ENCODE measurements at regions not wholly inside any gene's neighbourhood (a gene's known extent, or its start where the extent isn't known, plus 50 kb on each side); places are given as distances from the start of the nearest gene placed in this dataset.
"Not testable (repeated sequence)": the region's sequence is repeated elsewhere in the genome, so short reads cannot be mapped to it uniquely, and the experiment has no call there.

DNA sequence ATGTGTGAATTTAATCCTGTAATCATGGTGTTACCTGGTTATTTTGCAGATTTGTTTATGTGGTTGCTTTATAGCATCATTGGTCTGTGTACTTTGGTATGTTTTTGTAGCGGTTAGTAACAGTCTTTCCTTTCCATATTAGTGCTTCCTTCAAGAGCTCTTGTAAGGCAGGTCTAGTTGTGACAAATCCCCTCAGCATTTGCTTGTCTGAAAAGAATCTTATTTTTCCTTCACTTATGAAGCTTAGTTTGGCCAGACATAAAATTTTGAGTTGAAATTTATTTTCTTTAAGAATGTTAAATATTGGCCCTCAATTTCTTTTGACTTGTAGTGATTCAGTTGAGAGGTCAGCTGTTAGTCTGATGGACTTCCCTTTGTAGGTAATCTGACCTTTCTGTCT is 1096.1 kb upstream of the SLIT2 start:
- intact Hi-C loops (cut with DNase I; ENCODE audit: low total_unique reads) = no loop called here
- Histone ChIP-seq H3K4me3 (no peak overlapping the region), H3K36me3 (no peaks in the 10 kb centered on the region), H3K4me1 (no peaks in the 10 kb centered on the region), H3K27ac (no peak overlapping the region), H3K9me3 (peaks cover 5 to 46% (median 34%) of the 10 kb centered on the region in 8 donors), H3K27me3 (replicated peaks in 1 of 7) (no peaks in the 10 kb centered on the region)
- 88 to 97% (median 94%) methylated on average over 1 of the region's 1 CpG for WGBS, 5 donors
- no peak for DNase-seq
- TF ChIP-seq, protein P1, sequence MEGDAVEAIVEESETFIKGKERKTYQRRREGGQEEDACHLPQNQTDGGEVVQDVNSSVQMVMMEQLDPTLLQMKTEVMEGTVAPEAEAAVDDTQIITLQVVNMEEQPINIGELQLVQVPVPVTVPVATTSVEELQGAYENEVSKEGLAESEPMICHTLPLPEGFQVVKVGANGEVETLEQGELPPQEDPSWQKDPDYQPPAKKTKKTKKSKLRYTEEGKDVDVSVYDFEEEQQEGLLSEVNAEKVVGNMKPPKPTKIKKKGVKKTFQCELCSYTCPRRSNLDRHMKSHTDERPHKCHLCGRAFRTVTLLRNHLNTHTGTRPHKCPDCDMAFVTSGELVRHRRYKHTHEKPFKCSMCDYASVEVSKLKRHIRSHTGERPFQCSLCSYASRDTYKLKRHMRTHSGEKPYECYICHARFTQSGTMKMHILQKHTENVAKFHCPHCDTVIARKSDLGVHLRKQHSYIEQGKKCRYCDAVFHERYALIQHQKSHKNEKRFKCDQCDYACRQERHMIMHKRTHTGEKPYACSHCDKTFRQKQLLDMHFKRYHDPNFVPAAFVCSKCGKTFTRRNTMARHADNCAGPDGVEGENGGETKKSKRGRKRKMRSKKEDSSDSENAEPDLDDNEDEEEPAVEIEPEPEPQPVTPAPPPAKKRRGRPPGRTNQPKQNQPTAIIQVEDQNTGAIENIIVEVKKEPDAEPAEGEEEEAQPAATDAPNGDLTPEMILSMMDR (IDR thresholded peaks at IDR 0.05 in 8 of 11, conservative IDR thresholded peaks at IDR 0.05 in 3 of 11) = no peak
- no peak for TF ChIP-seq POLR2AphosphoS5 (IDR thresholded peaks at IDR 0.05)

DNA sequence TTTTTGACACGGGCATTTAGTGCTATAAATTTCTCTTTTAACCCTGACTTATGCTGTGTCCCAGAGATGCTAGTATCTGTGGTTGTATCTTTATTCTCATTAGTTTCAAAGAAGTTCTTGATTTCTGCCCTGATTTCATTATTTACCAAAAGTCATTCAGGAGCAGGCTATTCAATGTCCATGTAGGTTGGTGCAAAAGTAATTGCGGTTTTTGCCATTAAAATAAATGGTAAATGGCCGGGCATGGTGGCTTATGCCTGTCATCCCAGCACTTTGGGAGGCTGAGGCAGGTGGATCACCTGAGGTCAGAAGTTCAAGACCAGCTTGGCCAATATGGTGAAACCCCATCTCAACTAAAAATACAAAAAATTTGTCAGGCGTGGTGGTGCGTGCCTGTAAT is 1097.4 kb upstream of the SLIT2 start:
- H3K4me3 ChIP-seq; H3K27me3 ChIP-seq (replicated peaks in 1 of 7); intact Hi-C loops (cut with DNase I; ENCODE audit: low total_unique reads); DNase-seq; H3K4me1 ChIP-seq; H3K36me3 ChIP-seq; H3K27ac ChIP-seq: not testable (repeated sequence)
- WGBS, 5 donors = 88 to 96% (median 93%) methylated on average over 5 of the region's 5 CpGs
- H3K9me3 ChIP-seq = peaks cover 5 to 46% (median 34%) of the 10 kb centered on the region in 8 donors

DNA sequence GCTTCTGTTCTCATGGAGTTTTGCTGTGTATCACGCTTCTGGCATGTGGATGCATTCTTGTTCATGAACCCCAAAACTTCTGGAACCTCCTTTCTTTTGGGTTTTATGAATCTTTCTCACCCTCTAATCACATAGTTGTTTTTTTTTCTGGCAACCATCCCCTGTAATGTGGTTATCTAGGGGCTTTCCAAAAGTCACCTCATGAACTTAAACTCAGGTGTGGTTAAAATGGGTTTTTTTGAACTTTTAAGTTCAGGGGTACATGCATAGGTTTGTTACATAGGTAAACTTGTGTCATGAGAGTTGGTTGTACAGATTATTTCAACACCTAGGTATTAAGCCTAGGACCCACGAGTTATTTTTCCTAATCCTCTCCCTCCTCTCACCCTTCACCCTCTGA is 1099.4 kb upstream of the SLIT2 start:
- 65 to 79% (median 69%) methylated on average over 2 of the region's 2 CpGs for WGBS, 5 donors
- intact Hi-C loops (cut with DNase I; ENCODE audit: low total_unique reads) = no loop called here
- H3K36me3 ChIP-seq = no peaks in the 10 kb centered on the region
- no peaks in the 10 kb centered on the region for H3K27me3 ChIP-seq (replicated peaks in 1 of 7)
- no peak overlapping the region for H3K4me3 ChIP-seq
- TF ChIP-seq POLR2AphosphoS5 (IDR thresholded peaks at IDR 0.05) = no peak
- TF ChIP-seq, protein P1 (IDR thresholded peaks at IDR 0.05 in 8 of 11, conservative IDR thresholded peaks at IDR 0.05 in 3 of 11) = no peak
- TF ChIP-seq POLR2A (IDR thresholded peaks at IDR 0.05) = no peak
- peaks cover 5 to 46% (median 34%) of the 10 kb centered on the region in 8 donors for H3K9me3 ChIP-seq
- no peaks in the 10 kb centered on the region for H3K4me1 ChIP-seq
- DNase-seq = no peak
- no peak overlapping the region for H3K27ac ChIP-seq

- no peaks in the 10 kb centered on the region for H3K36me3 ChIP-seq
- no peaks in the 10 kb centered on the region for H3K27me3 ChIP-seq (replicated peaks in 1 of 7)
- no peak overlapping the region for H3K4me3 ChIP-seq
- WGBS, 5 donors = 71 to 94% (median 79%) methylated on average over 1 of the region's 1 CpG
- intact Hi-C loops (cut with DNase I; ENCODE audit: low total_unique reads) = no loop called here
- no peaks in the 10 kb centered on the region for H3K4me1 ChIP-seq
- DNase-seq = no peak
- H3K9me3 ChIP-seq = peaks cover 5 to 42% (median 31%) of the 10 kb centered on the region in 8 donors
- TF ChIP-seq POLR2A (IDR thresholded peaks at IDR 0.05) (no peak), POLR2AphosphoS5 (IDR thresholded peaks at IDR 0.05) (no peak)
- TF ChIP-seq, protein P1 (IDR thresholded peaks at IDR 0.05 in 8 of 11, conservative IDR thresholded peaks at IDR 0.05 in 3 of 11) = no peak
- no peak overlapping the region for H3K27ac ChIP-seq
Observed at GRCh38 chr4:19151684-19152083, 1100.0 kb upstream of the SLIT2 start.

GRCh38 chr4:19146038-19146437 is 1105.7 kb upstream of the SLIT2 start:
- Histone ChIP-seq H3K4me1 (no peaks in the 10 kb centered on the region), H3K36me3 (no peaks in the 10 kb centered on the region), H3K4me3 (no peak overlapping the region), H3K27me3 (replicated peaks in 1 of 7) (no peaks in the 10 kb centered on the region), H3K9me3 (no peaks in the 10 kb centered on the region), H3K27ac (no peak overlapping the region)
- 72 to 89% (median 76%) methylated on average over 3 of the region's 3 CpGs for whole genome bisulfite sequencing, 5 donors
- intact Hi-C loops (cut with DNase I; ENCODE audit: low total_unique reads) = no loop called here
- no peak for DNase-seq
- TF ChIP-seq POLR2AphosphoS5 (IDR thresholded peaks at IDR 0.05) = no peak
- TF ChIP-seq POLR2A (IDR thresholded peaks at IDR 0.05) = no peak
- TF ChIP-seq, protein P1 (IDR thresholded peaks at IDR 0.05 in 8 of 11, conservative IDR thresholded peaks at IDR 0.05 in 3 of 11) = no peak
